IMR-90 (cell line): ENCODE measurements at regions not wholly inside any gene's neighbourhood (a gene's known extent, or its start where the extent isn't known, plus 50 kb on each side); places are given as distances from the start of the nearest gene placed in this dataset.

ENCODE experiments used
- ATAC-seq: fragments of 200-7000 bp; cut with Tn5 transposase; 2 replicates; pipeline ENCODE4 v1.9.1; 2020; ENCODE audit warnings: low read depth, mild to moderate bottlenecking, moderate library complexity
- BruUV-seq: library from RNA; stranded (reverse); fragments of 400-500 nt; replicated peaks from 2 replicates; lab custom pipeline; 2021; lab: Mats Ljungman, UMichigan
- CTCF ChIA-PET: fragments of 300-600 bp; formaldehyde crosslinking; extraction: SDS; loops from one replicate; lab custom pipeline; 2021; ENCODE audit warnings: antibody characterized with exemption; lab: Yijun Ruan, JAX
- POLR2A ChIA-PET: fragments of 300-600 bp; sonication (Branson Sonifier 250); formaldehyde crosslinking; loops from one replicate; lab custom pipeline; 2022; ENCODE audit warnings: antibody characterized with exemption; ENCODE audit not compliant: unreplicated experiment; lab: Charles Lee
- DNase-seq: peaks from one replicate; pipeline ENCODE4 v3.0.0; 2013
- H2AFZ ChIP-seq: replicated peaks from 2 replicates; pipeline ENCODE3; 2013; ENCODE audit warnings: low read length, mild to moderate bottlenecking; ENCODE audit not compliant: poor library complexity
- H2AK5ac ChIP-seq: 2 replicates; pipeline ENCODE4 v1.6.1; 2013; ENCODE audit warnings: low read depth, low read length, inconsistent platforms
- H2AK9ac ChIP-seq: replicated peaks from 2 replicates; pipeline ENCODE3; 2013; ENCODE audit warnings: mild to moderate bottlenecking, low read depth, low read length, moderate library complexity; ENCODE audit not compliant: poor library complexity
- H2BK120ac ChIP-seq: 2 replicates; pipeline ENCODE4 v1.6.1; 2013; ENCODE audit warnings: low read depth, low read length, inconsistent platforms
- H2BK15ac ChIP-seq: 3 replicates; pipeline ENCODE4 v1.6.1; 2013; ENCODE audit warnings: low read depth, low read length, inconsistent platforms
- H2BK20ac ChIP-seq: 2 replicates; pipeline ENCODE4 v1.6.1; 2013; ENCODE audit warnings: low read depth, mild to moderate bottlenecking, inconsistent platforms, low read length, moderate library complexity
- H2BK5ac ChIP-seq: 2 replicates; pipeline ENCODE4 v1.6.1; 2013; ENCODE audit warnings: mild to moderate bottlenecking, low read depth, low read length, inconsistent platforms; ENCODE audit not compliant: poor library complexity, severe bottlenecking
- H3K14ac ChIP-seq: replicated peaks from 2 replicates; pipeline ENCODE4 v1.6.1; 2013; ENCODE audit warnings: low read depth, low read length, inconsistent platforms
- H3K18ac ChIP-seq: 2 replicates; pipeline ENCODE4 v1.6.1; 2013; ENCODE audit warnings: low read depth, low read length, control low read depth
- H3K23ac ChIP-seq: 2 replicates; pipeline ENCODE4 v1.6.1; 2013; ENCODE audit warnings: low read depth, low read length, inconsistent platforms
- H3K27ac ChIP-seq: 2 replicates; pipeline ENCODE4 v1.5.1; 2013; ENCODE audit warnings: mild to moderate bottlenecking, control low read depth, low read length; ENCODE audit not compliant: insufficient read depth
- H3K27me3 ChIP-seq: 2 replicates; pipeline ENCODE4 v1.6.1; 2013; ENCODE audit warnings: low read length; ENCODE audit not compliant: control insufficient read depth, insufficient read depth
- H3K36me3 ChIP-seq: 2 replicates; pipeline ENCODE4 v1.6.1; 2013; ENCODE audit warnings: low read length, mixed read lengths; ENCODE audit not compliant: control insufficient read depth, insufficient read depth
- H3K4ac ChIP-seq: 2 replicates; pipeline ENCODE4 v1.6.1; 2013; ENCODE audit warnings: low read depth, low read length, inconsistent platforms
- H3K4me1 ChIP-seq: 2 replicates; pipeline ENCODE4 v1.6.1; 2013; ENCODE audit warnings: low read length, mixed read lengths; ENCODE audit not compliant: control insufficient read depth, insufficient read depth
- H3K4me2 ChIP-seq: 2 replicates; pipeline ENCODE4 v1.6.1; 2013; ENCODE audit warnings: low read depth, mild to moderate bottlenecking, control low read depth, low read length, moderate library complexity
- H3K4me3 ChIP-seq: 2 replicates; pipeline ENCODE4 v1.5.1; 2013; ENCODE audit warnings: low read depth, mild to moderate bottlenecking, control low read depth, low read length, moderate library complexity; ENCODE audit not compliant: insufficient read depth
- H3K56ac ChIP-seq: 2 replicates; pipeline ENCODE4 v1.6.1; 2013; ENCODE audit warnings: low read length, inconsistent platforms; ENCODE audit not compliant: insufficient read depth; ENCODE audit errors: extremely low read depth
- H3K79me1 ChIP-seq, 2 experiments: 2 replicates each; pipeline ENCODE4 v1.6.1; 2013; ENCODE audit warnings: low read length in 2 of 2, inconsistent platforms in 1 of 2, low read depth in 1 of 2
- H3K9ac ChIP-seq: 2 replicates; pipeline ENCODE4 v1.6.1; 2013; ENCODE audit warnings: low read depth, low read length, control low read depth
- H3K9me1 ChIP-seq: 2 replicates; pipeline ENCODE4 v1.6.1; 2013; ENCODE audit warnings: low read length, inconsistent platforms; ENCODE audit not compliant: insufficient read depth
- H3K9me3 ChIP-seq: 2 replicates; pipeline ENCODE4 v1.6.1; 2013; ENCODE audit warnings: low read length; ENCODE audit not compliant: control insufficient read depth, insufficient read depth
- H4K20me1 ChIP-seq: 2 replicates; pipeline ENCODE4 v1.6.1; 2013; ENCODE audit warnings: low read length, inconsistent platforms; ENCODE audit not compliant: insufficient read depth
- H4K5ac ChIP-seq: 2 replicates; pipeline ENCODE4 v1.6.1; 2013; ENCODE audit warnings: mild to moderate bottlenecking, low read depth, low read length, control low read depth
- H4K8ac ChIP-seq, 2 experiments: 2 replicates each; pipeline ENCODE4 v1.6.1; 2013; ENCODE audit warnings: low read depth in 2 of 2, low read length in 2 of 2, control low read depth in 1 of 2, inconsistent platforms in 1 of 2
- H4K91ac ChIP-seq: 2 replicates; pipeline ENCODE4 v1.6.1; 2013; ENCODE audit warnings: low read depth, low read length, inconsistent platforms; ENCODE audit not compliant: insufficient read depth
- CHD1 ChIP-seq: IDR thresholded peaks from 2 replicates; pipeline ENCODE4 v1.6.1; 2012; ENCODE audit warnings: low read depth, low read length, improper control_type of control experiment
- ELK1 ChIP-seq: fragments of 150-350 bp; IDR thresholded peaks from 2 replicates; pipeline ENCODE4 v1.6.1; 2016; ENCODE audit warnings: low read depth, mild to moderate bottlenecking, low read length, moderate library complexity, borderline replicate concordance
- RCOR1 ChIP-seq: IDR thresholded peaks from 2 replicates; pipeline ENCODE4 v1.6.1; 2012; ENCODE audit warnings: mild to moderate bottlenecking, low read length, improper control_type of control experiment; ENCODE audit not compliant: insufficient replicate concordance
- RFX5 ChIP-seq: IDR thresholded peaks from 2 replicates; pipeline ENCODE4 v1.8.0; 2012; ENCODE audit warnings: low read depth, mild to moderate bottlenecking, low read length, moderate library complexity
- USF2 ChIP-seq: fragments of 150-350 bp; IDR thresholded peaks from 2 replicates; pipeline ENCODE4 v1.6.1; 2017; ENCODE audit warnings: mild to moderate bottlenecking, antibody characterized with exemption, low read length, low read depth
- dilution Hi-C: fragments of 300-500 bp; cut with HindIII; formaldehyde crosslinking; loops from one replicate; pipeline ENCODE4 v1.14.3; 2018; ENCODE audit warnings: low sequenced_read_pairs; ENCODE audit not compliant: unreplicated experiment
- in situ Hi-C: fragments of 300-500 bp; cut with MboI; formaldehyde crosslinking; loops from 3 replicates; pipeline ENCODE4 v1.14.3; 2019; ENCODE audit warnings: low sequenced_read_pairs, inconsistent platforms, mixed read lengths
- intact Hi-C: fragments of 100-400 bp; cut with micrococcal nuclease; formaldehyde crosslinking; loops from 2 replicates; pipeline ENCODE4 v1.10.0; 2022

GRCh38 chr6:105492706-105493673, 90.1 kb upstream of the PREP start:
- Histone ChIP-seq H3K18ac (no peak overlapping the region), H3K27me3 (no peaks in the 10 kb centered on the region), H4K5ac (no peak overlapping the region), H2AK9ac (no peak overlapping the region), H4K20me1 (no peaks in the 10 kb centered on the region), H2AK5ac (no peak overlapping the region), H3K14ac (no peak overlapping the region; the same call in 1 of the 2 replicates), H2BK120ac (peak overlapping the region; percentile 25; the same call in 1 of the 2 replicates), H3K4me1 (peaks cover 8% of the 10 kb centered on the region), H4K91ac (no peak overlapping the region), H3K36me3 (no peaks in the 10 kb centered on the region), H3K56ac (no peak overlapping the region), H2BK5ac (no peak overlapping the region), H3K4ac (peak overlapping the region; percentile 26; the same call in 1 of the 2 replicates), H2AFZ (no peak overlapping the region), H3K4me3 (no peak overlapping the region), H3K4me2 (no peak overlapping the region), H3K9ac (no peak overlapping the region), H4K8ac (no peak overlapping the region), H2BK15ac (peak overlapping the region; percentile 26; the same call in 1 of the 3 replicates), H3K79me1 (no peaks in the 10 kb centered on the region), H2BK20ac (peak overlapping the region; percentile 45), H3K9me1 (peaks cover 4% of the 10 kb centered on the region), H3K27ac (no peak overlapping the region), H3K9me3 (no peaks in the 10 kb centered on the region), H3K23ac (peak overlapping the region; percentile 52; the same call in 1 of the 2 replicates)
- DNase-seq (peak; percentile 47), ATAC-seq (no peak)
- ChIA-PET CTCF (interaction anchor here (0.6 kb wide), 1 partner anchor 475 kb away, joined by 3 read pairs; no protein-coding TSS in a partner anchor), POLR2A (interaction anchor here (0.6 kb wide), 2 partner anchors 60 to 670 kb away, joined by 3 read pairs; no protein-coding TSS in a partner anchor)
- intact Hi-C loops (no loop called here), in situ Hi-C loops (no loop called here), dilution Hi-C loops (no loop called here)
- BruUV-seq = no TSS peak
- no peak for TF ChIP-seq ELK1
- no peak for TF ChIP-seq CHD1
- 0 out of 2 replicates have a peak, but pooled peaks have one; percentile 18 for TF ChIP-seq USF2
- no peak for TF ChIP-seq RCOR1
- TF ChIP-seq RFX5 = no peak
